HUES6 (cell line): ENCODE measurements at regions not wholly inside any gene's neighbourhood (a gene's known extent, or its start where the extent isn't known, plus 50 kb on each side); places are given as distances from the start of the nearest gene placed in this dataset.
"Not testable (repeated sequence)": the region's sequence is repeated elsewhere in the genome, so short reads cannot be mapped to it uniquely, and the experiment has no call there.

Experiments used
- H3K27ac ChIP-seq: 2 replicates; pipeline ENCODE4 v1.7.0; 2013; ENCODE audit warnings: low read depth, mild to moderate bottlenecking, low read length, inconsistent platforms
- H3K27me3 ChIP-seq: 2 replicates; pipeline ENCODE4 v1.6.1; 2013; ENCODE audit warnings: low read length; ENCODE audit not compliant: control insufficient read depth, insufficient read depth
- H3K36me3 ChIP-seq: 2 replicates; pipeline ENCODE4 v1.6.1; 2013; ENCODE audit warnings: low read length; ENCODE audit not compliant: control insufficient read depth, insufficient read depth
- H3K4me1 ChIP-seq: 2 replicates; pipeline ENCODE4 v1.6.1; 2013; ENCODE audit warnings: low read length; ENCODE audit not compliant: control insufficient read depth, insufficient read depth
- H3K4me3 ChIP-seq: 2 replicates; pipeline ENCODE4 v1.5.1; 2013; ENCODE audit warnings: low read depth, low read length
- H3K9ac ChIP-seq: one replicate; pipeline ENCODE4 v1.6.1; 2013; ENCODE audit warnings: mild to moderate bottlenecking, low read length
- H3K9me3 ChIP-seq: 2 replicates; pipeline ENCODE4 v1.6.1; 2013; ENCODE audit warnings: low read depth, low read length; ENCODE audit not compliant: control insufficient read depth, insufficient read depth

- H3K4me1 ChIP-seq, result peaks cover 16% of the 10 kb centered on the region
- H3K27ac ChIP-seq, H3K4me3 ChIP-seq, H3K27me3 ChIP-seq, H3K9me3 ChIP-seq: not testable (repeated sequence)
- peaks cover 10% of the 10 kb centered on the region for H3K36me3 ChIP-seq
- peak overlapping the region; percentile 66 for H3K9ac ChIP-seq
These were observed 901.5 kb downstream of the TAF11L14 start for GRCh38 chr5:18535753-18536152.

- H3K36me3 ChIP-seq, result peaks cover 26% of the 10 kb centered on the region
- H3K9ac ChIP-seq, result peak overlapping the region; percentile 73
- H3K27me3 ChIP-seq, result no peaks in the 10 kb centered on the region
- peak overlapping the region; percentile 96 for H3K27ac ChIP-seq
- H3K4me3 ChIP-seq, result no peak overlapping the region
- H3K9me3 ChIP-seq, result peaks cover 24% of the 10 kb centered on the region
- peaks cover 29% of the 10 kb centered on the region for H3K4me1 ChIP-seq
These were observed 910.2 kb downstream of the TAF11L14 start for GRCh38 chr5:18544421-18544820.

GRCh38 chr5:18546591-18546990 lies 912.3 kb downstream of the TAF11L14 start:
- no peak overlapping the region for H3K4me3 ChIP-seq
- H3K27me3 ChIP-seq, result no peaks in the 10 kb centered on the region
- H3K36me3 ChIP-seq, result peaks cover 43% of the 10 kb centered on the region
- H3K4me1 ChIP-seq, result peaks cover 29% of the 10 kb centered on the region
- H3K9me3 ChIP-seq, result peaks cover 44% of the 10 kb centered on the region
- no peak overlapping the region for H3K9ac ChIP-seq
- H3K27ac ChIP-seq, result no peak overlapping the region

GRCh38 chr5:18551716-18552115 lies 917.5 kb downstream of the TAF11L14 start:
- Histone ChIP-seq H3K9me3 (peaks cover 71% of the 10 kb centered on the region), H3K4me1 (no peaks in the 10 kb centered on the region), H3K27ac (no peak overlapping the region), H3K36me3 (peaks cover 58% of the 10 kb centered on the region), H3K27me3 (no peaks in the 10 kb centered on the region), H3K9ac (no peak overlapping the region), H3K4me3 (no peak overlapping the region)

GRCh38 chr5:18553269-18553668 lies 919.0 kb downstream of the TAF11L14 start:
- Histone ChIP-seq H3K9ac (no peak overlapping the region), H3K27ac (no peak overlapping the region), H3K4me3 (no peak overlapping the region), H3K36me3 (peaks cover 45% of the 10 kb centered on the region), H3K9me3 (peaks cover 58% of the 10 kb centered on the region), H3K27me3 (no peaks in the 10 kb centered on the region), H3K4me1 (0 out of 2 replicates have a peak, but pooled peaks cover 2% of the 10 kb centered on the region)

GRCh38 chr5:18560602-18561001 lies 926.3 kb downstream of the TAF11L14 start:
- Histone ChIP-seq H3K27ac (no peak overlapping the region), H3K27me3 (no peaks in the 10 kb centered on the region), H3K4me1 (peaks cover 8% of the 10 kb centered on the region; the same call in 1 of the 2 replicates), H3K9ac (no peak overlapping the region), H3K9me3 (no peaks in the 10 kb centered on the region), H3K4me3 (no peak overlapping the region), H3K36me3 (no peaks in the 10 kb centered on the region)

- H3K4me1 ChIP-seq, result peaks cover 6% of the 10 kb centered on the region; the same call in 1 of the 2 replicates
- no peaks in the 10 kb centered on the region for H3K36me3 ChIP-seq
- no peaks in the 10 kb centered on the region for H3K27me3 ChIP-seq
- H3K9me3 ChIP-seq, result no peaks in the 10 kb centered on the region
- H3K9ac ChIP-seq, result no peak overlapping the region
- no peak overlapping the region for H3K4me3 ChIP-seq
- no peak overlapping the region for H3K27ac ChIP-seq
These were observed 929.6 kb downstream of the TAF11L14 start for GRCh38 chr5:18563853-18564252.

GRCh38 chr5:18566671-18567070 lies 932.4 kb downstream of the TAF11L14 start:
- H3K4me1 ChIP-seq, result peaks cover 6% of the 10 kb centered on the region; the same call in 1 of the 2 replicates
- H3K27ac ChIP-seq, result no peak overlapping the region
- no peaks in the 10 kb centered on the region for H3K9me3 ChIP-seq
- H3K27me3 ChIP-seq, result no peaks in the 10 kb centered on the region
- no peaks in the 10 kb centered on the region for H3K36me3 ChIP-seq
- no peak overlapping the region for H3K9ac ChIP-seq
- H3K4me3 ChIP-seq, result no peak overlapping the region

- H3K9me3 ChIP-seq, result no peaks in the 10 kb centered on the region
- H3K36me3 ChIP-seq, result peaks cover 4% of the 10 kb centered on the region; the same call in 1 of the 2 replicates
- H3K9ac ChIP-seq, result no peak overlapping the region
- no peak overlapping the region for H3K4me3 ChIP-seq
- no peak overlapping the region for H3K27ac ChIP-seq
- no peaks in the 10 kb centered on the region for H3K27me3 ChIP-seq
- peaks cover 13% of the 10 kb centered on the region for H3K4me1 ChIP-seq
These were observed 942.3 kb downstream of the TAF11L14 start for GRCh38 chr5:18576586-18576985.

GRCh38 chr5:18601185-18601584 lies 966.9 kb downstream of the TAF11L14 start:
- Histone ChIP-seq H3K4me3 (no peak overlapping the region), H3K4me1 (peaks cover 10% of the 10 kb centered on the region; the same call in 1 of the 2 replicates), H3K27ac (no peak overlapping the region), H3K27me3 (no peaks in the 10 kb centered on the region), H3K9ac (no peak overlapping the region), H3K36me3 (peaks cover 77% of the 10 kb centered on the region), H3K9me3 (peaks cover 43% of the 10 kb centered on the region)

GRCh38 chr5:18602402-18602801 lies 968.1 kb downstream of the TAF11L14 start:
- H3K27me3 ChIP-seq, result no peaks in the 10 kb centered on the region
- no peak overlapping the region for H3K4me3 ChIP-seq
- H3K27ac ChIP-seq, result no peak overlapping the region
- peaks cover 68% of the 10 kb centered on the region for H3K36me3 ChIP-seq
- no peak overlapping the region for H3K9ac ChIP-seq
- peaks cover 31% of the 10 kb centered on the region for H3K9me3 ChIP-seq
- H3K4me1 ChIP-seq, result peaks cover 10% of the 10 kb centered on the region; the same call in 1 of the 2 replicates

- no peak overlapping the region for H3K9ac ChIP-seq
- H3K27ac ChIP-seq, result no peak overlapping the region
- peaks cover 12% of the 10 kb centered on the region for H3K9me3 ChIP-seq
- H3K27me3 ChIP-seq, result no peaks in the 10 kb centered on the region
- peaks cover 14% of the 10 kb centered on the region; the same call in 1 of the 2 replicates for H3K4me1 ChIP-seq
- no peak overlapping the region for H3K4me3 ChIP-seq
- peaks cover 49% of the 10 kb centered on the region for H3K36me3 ChIP-seq
These were observed 970.9 kb downstream of the TAF11L14 start for GRCh38 chr5:18605186-18605585.
